Mesenchymal stem cell (in vitro differentiated cells and primary cell): ENCODE measurements at regions not wholly inside any gene's neighbourhood (a gene's known extent, or its start where the extent isn't known, plus 50 kb on each side); places are given as distances from the start of the nearest gene placed in this dataset.

ENCODE experiments used
- DNase-seq: peaks from one replicate; pipeline ENCODE4 v3.0.0-alpha.2; 2013
- H2AFZ ChIP-seq: one replicate; pipeline ENCODE4 v1.6.1; 2013; ENCODE audit warnings: low read depth, mild to moderate bottlenecking, control low read depth, inconsistent platforms, low read length, moderate library complexity
- H2AK5ac ChIP-seq: 2 replicates; pipeline ENCODE4 v1.6.1; 2013; ENCODE audit warnings: low read length, moderate library complexity, mild to moderate bottlenecking, inconsistent platforms; ENCODE audit not compliant: severe bottlenecking
- H2BK120ac ChIP-seq: one replicate; pipeline ENCODE4 v1.6.1; 2013; ENCODE audit warnings: low read depth, mild to moderate bottlenecking, inconsistent platforms, low read length, moderate library complexity
- H2BK12ac ChIP-seq, 2 experiments: one replicate each; pipeline ENCODE4 v1.6.1; 2013; ENCODE audit warnings: inconsistent platforms in 2 of 2, low read length in 2 of 2, mild to moderate bottlenecking in 2 of 2, moderate library complexity in 2 of 2, control low read depth in 1 of 2
- H2BK15ac ChIP-seq: one replicate; pipeline ENCODE4 v1.6.1; 2013; ENCODE audit warnings: mild to moderate bottlenecking, low read depth, inconsistent platforms; ENCODE audit not compliant: poor library complexity, severe bottlenecking
- H2BK5ac ChIP-seq: 2 replicates; pipeline ENCODE4 v1.6.1; 2013; ENCODE audit warnings: low read depth, mild to moderate bottlenecking, low read length, control low read depth, inconsistent platforms; ENCODE audit not compliant: poor library complexity, severe bottlenecking
- H3K14ac ChIP-seq, 2 experiments: one replicate each; pipeline ENCODE4 v1.6.1; 2013; ENCODE audit warnings: inconsistent platforms in 2 of 2, low read length in 2 of 2, control low read depth in 1 of 2, mild to moderate bottlenecking in 1 of 2, moderate library complexity in 1 of 2
- H3K18ac ChIP-seq, 2 experiments: one replicate each; pipeline ENCODE4 v1.6.1; 2013; ENCODE audit warnings: inconsistent platforms in 2 of 2, low read length in 2 of 2, control low read depth in 1 of 2, low read depth in 1 of 2, mild to moderate bottlenecking in 1 of 2
- H3K23ac ChIP-seq, 2 experiments: one replicate each; pipeline ENCODE4 v1.6.1; 2013; ENCODE audit warnings: inconsistent platforms in 2 of 2, low read length in 2 of 2, mild to moderate bottlenecking in 2 of 2, moderate library complexity in 2 of 2, control low read depth in 1 of 2
- H3K27ac ChIP-seq: 2 replicates; pipeline ENCODE4 v1.5.1; 2013; ENCODE audit warnings: mild to moderate bottlenecking, moderate library complexity, low read length, control low read depth, inconsistent platforms; ENCODE audit not compliant: poor library complexity, severe bottlenecking
- H3K27me3 ChIP-seq, 2 experiments: 2 replicates each; pipeline versions ENCODE4 v1.6.1 to v1.7.0; 2013; ENCODE audit warnings: low read length in 2 of 2, mild to moderate bottlenecking in 2 of 2, moderate library complexity in 2 of 2, control low read depth in 1 of 2, inconsistent platforms in 1 of 2; ENCODE audit not compliant: control insufficient read depth in 1 of 2, insufficient read depth in 1 of 2
- H3K36me3 ChIP-seq, 2 experiments: 2 replicates each; pipeline versions ENCODE4 v1.6.1 to v1.7.0; 2013; ENCODE audit warnings: low read length in 2 of 2, control low read depth in 1 of 2, inconsistent platforms in 1 of 2, low read depth in 1 of 2, mild to moderate bottlenecking in 1 of 2; ENCODE audit not compliant: insufficient read depth in 2 of 2, control insufficient read depth in 1 of 2
- H3K4ac ChIP-seq, 2 experiments: one replicate each; pipeline ENCODE4 v1.6.1; 2013; ENCODE audit warnings: inconsistent platforms in 2 of 2, low read length in 2 of 2, mild to moderate bottlenecking in 2 of 2, moderate library complexity in 2 of 2, control low read depth in 1 of 2, low read depth in 1 of 2
- H3K4me1 ChIP-seq: 2 replicates; pipeline ENCODE4 v1.6.1; 2013; ENCODE audit warnings: low read depth, low read length, control low read depth; ENCODE audit not compliant: control insufficient read depth, insufficient read depth
- H3K4me2 ChIP-seq: 2 replicates; pipeline ENCODE4 v1.6.1; 2013; ENCODE audit warnings: low read length, mild to moderate bottlenecking, inconsistent platforms; ENCODE audit not compliant: poor library complexity, severe bottlenecking
- H3K4me3 ChIP-seq, 2 experiments: 2 replicates each; pipeline versions ENCODE4 v1.5.1 to v1.7.0; 2013; ENCODE audit warnings: low read length in 2 of 2, mild to moderate bottlenecking in 2 of 2, control low read depth in 1 of 2, low read depth in 1 of 2; ENCODE audit not compliant: insufficient read depth in 1 of 2
- H3K79me1 ChIP-seq: replicated peaks from 2 replicates; pipeline ENCODE4 v1.6.1; 2013; ENCODE audit warnings: mild to moderate bottlenecking, control low read depth, low read length, inconsistent platforms; ENCODE audit not compliant: poor library complexity, severe bottlenecking
- H3K9ac ChIP-seq: 2 replicates; pipeline ENCODE4 v1.7.0; 2013; ENCODE audit warnings: mild to moderate bottlenecking, low read length, moderate library complexity
- H3K9me3 ChIP-seq: 2 replicates; pipeline ENCODE4 v1.7.0; 2013; ENCODE audit warnings: mild to moderate bottlenecking, low read length; ENCODE audit not compliant: control insufficient read depth
- H4K8ac ChIP-seq: one replicate; pipeline ENCODE4 v1.6.1; 2013; ENCODE audit warnings: inconsistent platforms, mild to moderate bottlenecking, low read length, moderate library complexity
- H4K91ac ChIP-seq: one replicate; pipeline ENCODE4 v1.6.1; 2013; ENCODE audit warnings: mild to moderate bottlenecking, low read length, inconsistent platforms
- WGBS: methylation state at CpG from one replicate; pipeline ENCODE4 v1.1.7; 2013; ENCODE audit warnings: mixed read lengths; 5-methylcytosine and 5-hydroxymethylcytosine counted together

DNA sequence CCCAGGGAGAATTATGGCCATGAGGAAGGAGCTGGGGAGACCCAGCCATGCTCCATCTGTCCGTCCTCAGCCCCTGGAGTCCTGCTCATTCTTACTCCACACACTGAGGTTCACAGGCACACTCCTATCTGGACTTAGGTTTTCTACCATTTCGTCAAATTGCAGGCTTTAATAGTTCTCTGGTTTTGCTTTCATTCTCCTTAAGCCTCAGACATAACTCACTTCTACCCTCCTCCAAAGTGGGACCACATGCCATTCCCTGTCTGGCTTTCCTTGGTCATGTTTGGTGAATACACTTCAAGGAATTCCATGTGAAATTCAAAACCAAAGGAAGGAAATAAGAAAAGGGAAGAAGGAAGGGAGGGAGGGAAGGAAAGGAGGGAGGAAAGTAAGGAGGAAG, 115.7 kb downstream of the CMPK2 start:
- no peak overlapping the region for H4K91ac ChIP-seq
- H3K23ac ChIP-seq = no peak overlapping the region
- DNase-seq = peak; percentile 6
- no peak overlapping the region for H3K18ac ChIP-seq
- H3K4me1 ChIP-seq = no peaks in the 10 kb centered on the region
- no peak overlapping the region for H4K8ac ChIP-seq
- H3K27me3 ChIP-seq = no peaks in the 10 kb centered on the region
- no peak overlapping the region for H2AK5ac ChIP-seq
- H2BK12ac ChIP-seq = no peak overlapping the region
- H2BK15ac ChIP-seq = no peak overlapping the region
- H3K4me2 ChIP-seq = no peak overlapping the region
- H3K9me3 ChIP-seq = no peaks in the 10 kb centered on the region
- no peak overlapping the region for H3K27ac ChIP-seq
- WGBS = 43% methylated on average over 2 of the region's 2 CpGs
- H3K9ac ChIP-seq = no peak overlapping the region
- H2BK120ac ChIP-seq = no peak overlapping the region
- H3K36me3 ChIP-seq = no peaks in the 10 kb centered on the region
- no peak overlapping the region for H3K14ac ChIP-seq
- no peaks in the 10 kb centered on the region for H3K79me1 ChIP-seq
- H2AFZ ChIP-seq = no peak overlapping the region
- H3K4me3 ChIP-seq = peak overlapping the region in 1 of 2 experiments; percentile 23
- H2BK5ac ChIP-seq = no peak overlapping the region
- no peak overlapping the region for H3K4ac ChIP-seq

DNA sequence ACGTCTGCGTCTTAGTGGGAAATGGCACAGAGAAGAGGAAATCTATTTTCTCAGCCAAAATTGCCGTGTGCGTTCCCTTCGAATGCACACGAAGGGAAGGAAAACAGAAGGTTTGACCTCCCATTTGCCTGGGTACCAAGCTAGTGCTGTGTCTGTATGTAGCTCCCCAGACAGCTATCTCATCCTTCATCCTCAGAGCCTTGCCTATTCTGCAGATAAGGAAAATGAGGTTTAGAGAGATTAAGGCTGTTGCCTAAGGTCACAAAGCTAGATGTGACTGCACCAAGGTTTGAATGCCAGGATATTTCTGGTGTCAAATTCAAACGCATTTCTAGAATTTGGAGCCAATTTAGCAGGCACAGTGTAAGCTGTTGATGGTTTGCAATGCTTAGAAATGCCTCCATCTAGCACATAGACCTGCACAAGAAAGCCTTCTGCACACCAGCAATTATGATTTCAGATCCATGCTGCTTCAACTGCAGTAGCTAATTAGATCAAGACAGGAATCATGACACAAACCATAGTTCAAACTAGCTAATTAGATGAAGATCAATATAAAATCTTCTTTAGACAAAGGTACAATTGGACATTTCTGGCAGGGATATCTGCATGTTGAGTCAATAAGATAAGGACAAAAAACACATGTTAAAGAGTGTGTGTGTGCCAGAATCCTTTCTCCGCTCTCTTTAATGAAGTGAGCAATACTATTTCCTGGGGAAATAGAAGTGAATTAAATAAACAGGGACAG, 115.1 kb downstream of the CMPK2 start:
- no peak overlapping the region for H2AFZ ChIP-seq
- no peak overlapping the region for H3K9ac ChIP-seq
- H3K36me3 ChIP-seq = no peaks in the 10 kb centered on the region
- no peak for DNase-seq
- H3K4ac ChIP-seq = no peak overlapping the region
- H3K23ac ChIP-seq = no peak overlapping the region
- no peak overlapping the region for H4K8ac ChIP-seq
- H2BK12ac ChIP-seq = no peak overlapping the region
- H3K9me3 ChIP-seq = no peaks in the 10 kb centered on the region
- H2BK5ac ChIP-seq = no peak overlapping the region
- no peaks in the 10 kb centered on the region for H3K79me1 ChIP-seq
- H3K4me2 ChIP-seq = no peak overlapping the region
- no peak overlapping the region for H2BK15ac ChIP-seq
- no peak overlapping the region for H3K18ac ChIP-seq
- no peaks in the 10 kb centered on the region for H3K27me3 ChIP-seq
- no peak overlapping the region for H2BK120ac ChIP-seq
- peak overlapping the region in 1 of 2 experiments; percentile 23 for H3K4me3 ChIP-seq
- H2AK5ac ChIP-seq = no peak overlapping the region
- H3K14ac ChIP-seq = no peak overlapping the region
- H3K4me1 ChIP-seq = no peaks in the 10 kb centered on the region
- no peak overlapping the region for H4K91ac ChIP-seq
- WGBS = 86% methylated on average over 8 of the region's 8 CpGs
- H3K27ac ChIP-seq = no peak overlapping the region

DNA sequence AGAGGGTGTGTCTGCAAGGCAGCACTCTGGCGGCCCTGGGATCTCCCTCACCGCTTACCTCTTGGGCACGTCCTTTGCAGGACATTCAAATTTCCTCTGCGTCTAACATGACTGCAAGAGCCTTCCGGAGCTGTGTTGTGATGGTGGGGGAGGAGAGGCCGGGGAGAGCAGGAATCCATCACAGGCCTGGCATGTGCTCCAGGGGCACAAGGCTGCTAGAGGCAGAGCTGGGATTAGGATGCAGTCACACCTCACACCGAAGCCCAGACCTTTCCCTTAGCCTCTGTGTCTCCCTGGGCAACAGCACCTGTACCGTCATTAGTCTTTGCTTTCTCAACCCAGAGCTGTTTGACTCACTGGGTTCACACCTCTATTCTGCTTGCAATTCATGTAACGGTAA, 111.3 kb downstream of the CMPK2 start:
- H2BK12ac ChIP-seq = no peak overlapping the region
- H4K8ac ChIP-seq = no peak overlapping the region
- H3K27me3 ChIP-seq = no peaks in the 10 kb centered on the region
- no peak overlapping the region for H3K27ac ChIP-seq
- H3K18ac ChIP-seq = no peak overlapping the region
- H2BK15ac ChIP-seq = no peak overlapping the region
- H2BK5ac ChIP-seq = no peak overlapping the region
- 50% methylated on average over 7 of the region's 9 CpGs for WGBS
- H3K4me2 ChIP-seq = no peak overlapping the region
- H2BK120ac ChIP-seq = no peak overlapping the region
- H2AFZ ChIP-seq = no peak overlapping the region
- no peak overlapping the region for H3K14ac ChIP-seq
- no peak overlapping the region for H3K9ac ChIP-seq
- no peaks in the 10 kb centered on the region for H3K4me1 ChIP-seq
- H3K36me3 ChIP-seq = no peaks in the 10 kb centered on the region
- H4K91ac ChIP-seq = no peak overlapping the region
- H3K79me1 ChIP-seq = no peaks in the 10 kb centered on the region
- no peak for DNase-seq
- no peak overlapping the region for H3K4me3 ChIP-seq
- H3K9me3 ChIP-seq = no peaks in the 10 kb centered on the region
- H3K4ac ChIP-seq = no peak overlapping the region
- H2AK5ac ChIP-seq = no peak overlapping the region
- H3K23ac ChIP-seq = no peak overlapping the region

DNA sequence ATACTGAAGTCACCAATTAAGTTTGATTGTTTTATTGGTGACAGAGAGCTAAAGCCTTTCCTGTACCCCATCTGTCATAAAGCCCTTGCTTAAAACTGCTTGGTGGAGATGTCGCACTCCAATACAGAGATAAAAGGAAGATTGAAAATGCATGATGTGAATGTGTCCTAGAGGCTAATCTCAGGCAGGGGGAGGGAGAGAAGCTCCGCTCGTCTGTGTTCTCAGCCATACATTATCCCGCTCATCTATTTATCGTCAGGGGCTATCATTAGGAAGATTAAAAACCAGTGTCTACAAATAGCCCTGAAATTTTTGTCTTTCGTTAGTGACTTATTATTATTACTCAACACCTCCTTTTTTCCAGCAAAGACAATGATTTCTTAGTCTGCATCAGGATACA, 110.3 kb downstream of the CMPK2 start:
- Histone ChIP-seq H3K27ac (no peak overlapping the region), H2AFZ (no peak overlapping the region), H3K23ac (no peak overlapping the region), H3K36me3 (no peaks in the 10 kb centered on the region), H2BK15ac (no peak overlapping the region), H3K9me3 (no peaks in the 10 kb centered on the region), H3K18ac (no peak overlapping the region), H3K27me3 (no peaks in the 10 kb centered on the region), H3K79me1 (no peaks in the 10 kb centered on the region), H4K8ac (no peak overlapping the region), H3K4ac (no peak overlapping the region), H3K14ac (no peak overlapping the region), H3K4me2 (no peak overlapping the region), H3K4me3 (no peak overlapping the region), H2BK120ac (no peak overlapping the region), H2AK5ac (no peak overlapping the region), H3K9ac (no peak overlapping the region), H4K91ac (no peak overlapping the region), H3K4me1 (no peaks in the 10 kb centered on the region), H2BK12ac (no peak overlapping the region), H2BK5ac (no peak overlapping the region)
- no peak for DNase-seq
- 93% methylated on average over 6 of the region's 6 CpGs for WGBS
